ENCODE measurements at regions not wholly inside any gene's neighbourhood (a gene's known extent, or its start where the extent isn't known, plus 50 kb on each side); places are given as distances from the start of the nearest gene placed in this dataset.

DNA sequence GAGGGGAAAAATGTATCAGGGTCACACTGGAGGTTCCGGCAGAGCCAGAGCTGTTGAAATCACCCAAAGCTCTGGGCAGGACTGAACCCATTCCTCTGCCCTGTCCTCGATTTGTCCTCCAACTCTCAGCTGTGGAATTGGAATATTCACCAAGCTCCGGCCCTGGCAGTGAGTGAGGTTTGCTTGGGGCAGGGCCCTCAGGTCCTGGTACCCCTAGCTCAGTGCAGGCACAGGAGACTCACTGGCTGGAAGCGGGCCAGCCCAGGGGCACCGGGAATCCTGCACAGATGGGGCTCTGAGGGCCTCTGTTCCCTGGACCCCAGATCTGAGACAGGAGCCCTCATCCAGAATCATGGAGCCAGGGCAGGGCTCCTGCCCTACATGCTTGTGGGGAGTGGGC is 1322.3 kb downstream of the UQCRFS1 start:
- TF ChIP-seq CTCF (IDR thresholded peaks at IDR 0.05) = no peak
- H3K27me3 ChIP-seq = peaks cover 0 to 8% (median 0%) of the 10 kb centered on the region in 7 donors
- H3K4me1 ChIP-seq = no peaks in the 10 kb centered on the region
- H3K4me3 ChIP-seq = no peak overlapping the region
- H3K36me3 ChIP-seq = no peaks in the 10 kb centered on the region
- DNase-seq (no peak), ATAC-seq (no peak)
- intact Hi-C loops (cut with DNase I) = no loop called here
- peaks cover 0 to 12% (median 0%) of the 10 kb centered on the region in 11 donors for H3K9me3 ChIP-seq
- WGBS, 2 donors = 57 to 58% methylated on average over 5 of the region's 5 CpGs
- H3K27ac ChIP-seq = no peak overlapping the region

GRCh38 chr19:27890206-27890605 is 1322.7 kb downstream of the UQCRFS1 start:
- H3K4me1 ChIP-seq = no peaks in the 10 kb centered on the region
- no peak overlapping the region for H3K27ac ChIP-seq
- intact Hi-C loops (cut with DNase I) = no loop called here
- no peak for TF ChIP-seq CTCF (IDR thresholded peaks at IDR 0.05)
- DNase-seq = no peak
- no peak for ATAC-seq
- H3K27me3 ChIP-seq = peaks cover 0 to 8% (median 0%) of the 10 kb centered on the region in 7 donors
- H3K36me3 ChIP-seq = no peaks in the 10 kb centered on the region
- WGBS, 2 donors = 54 to 64% methylated on average over 3 of the region's 3 CpGs
- H3K4me3 ChIP-seq = no peak overlapping the region
- peaks cover 0 to 16% (median 0%) of the 10 kb centered on the region in 11 donors for H3K9me3 ChIP-seq

GRCh38 chr19:27889156-27889555 is 1323.8 kb downstream of the UQCRFS1 start:
- no peak for TF ChIP-seq CTCF (IDR thresholded peaks at IDR 0.05)
- DNase-seq (no peak), ATAC-seq (no peak)
- no peaks in the 10 kb centered on the region for H3K36me3 ChIP-seq
- intact Hi-C loops (cut with DNase I) = no loop called here
- H3K4me3 ChIP-seq = no peak overlapping the region
- H3K9me3 ChIP-seq = peaks cover 0 to 17% (median 0%) of the 10 kb centered on the region in 11 donors
- H3K27ac ChIP-seq = no peak overlapping the region
- peaks cover 0 to 8% (median 0%) of the 10 kb centered on the region in 7 donors for H3K27me3 ChIP-seq
- H3K4me1 ChIP-seq = no peaks in the 10 kb centered on the region
- 87 to 91% methylated on average over 3 of the region's 3 CpGs for WGBS, 2 donors

DNA sequence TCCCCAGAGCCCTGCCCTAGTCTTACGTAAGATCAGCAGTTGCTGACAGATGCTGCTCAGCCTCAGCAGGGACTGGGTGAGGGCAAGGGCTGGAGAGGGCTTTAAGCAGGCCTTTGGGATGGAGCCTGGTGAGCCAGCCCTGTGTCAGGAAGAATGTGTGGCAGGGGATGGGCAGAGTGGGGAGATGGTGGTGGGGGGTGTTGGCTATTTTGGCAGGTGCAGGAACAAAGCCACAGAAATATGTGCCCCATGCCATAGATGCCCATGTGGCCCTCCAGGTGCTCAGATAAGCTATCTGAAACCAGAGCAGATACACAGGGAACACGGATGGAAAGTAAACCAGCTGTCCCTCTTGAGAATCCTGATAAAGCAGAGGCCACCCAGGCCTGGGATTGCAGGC is 1325.0 kb downstream of the UQCRFS1 start:
- TF ChIP-seq CTCF (IDR thresholded peaks at IDR 0.05) = no peak
- Histone ChIP-seq H3K36me3 (no peaks in the 10 kb centered on the region), H3K9me3 (peaks cover 0 to 17% (median 0%) of the 10 kb centered on the region in 11 donors), H3K27ac (no peak overlapping the region), H3K4me1 (no peaks in the 10 kb centered on the region), H3K4me3 (no peak overlapping the region), H3K27me3 (peaks cover 0 to 8% (median 0%) of the 10 kb centered on the region in 7 donors)
- no peak for ATAC-seq
- intact Hi-C loops (cut with DNase I) = no loop called here
- DNase-seq = no peak
- WGBS, 2 donors = 56% methylated on average over 2 of the region's 2 CpGs

All from heart right ventricle (tissue), 16 donors.